DOHH2 (cell line): ENCODE measurements at regions not wholly inside any gene's neighbourhood (a gene's known extent, or its start where the extent isn't known, plus 50 kb on each side); places are given as distances from the start of the nearest gene placed in this dataset.

ENCODE experiments used
- H3F3A ChIP-seq: fragments of 200-600 bp; sonication (generic), shearing (Covaris generic); 2 replicates; pipeline ENCODE4 v1.6.0; 2016; ENCODE audit warnings: antibody characterized with exemption, mild to moderate bottlenecking; ENCODE audit not compliant: control insufficient read depth, insufficient read depth
- H3K27ac ChIP-seq: fragments of 200-600 bp; sonication (generic); 2 replicates; pipeline ENCODE4 v1.5.1; 2014; ENCODE audit warnings: low read depth, mild to moderate bottlenecking, low read length, moderate library complexity
- H3K27me3 ChIP-seq: fragments of 200-600 bp; sonication (generic); 2 replicates; pipeline ENCODE4 v1.6.1; 2014; ENCODE audit warnings: mild to moderate bottlenecking, low read length, mixed read lengths; ENCODE audit not compliant: control insufficient read depth
- H3K36me3 ChIP-seq: fragments of 200-600 bp; sonication (generic); 2 replicates; pipeline ENCODE4 v1.6.1; 2014; ENCODE audit warnings: mild to moderate bottlenecking, low read length, moderate library complexity, mixed read lengths; ENCODE audit not compliant: control insufficient read depth
- H3K4me1 ChIP-seq: fragments of 200-600 bp; sonication (generic); 2 replicates; pipeline ENCODE4 v1.6.1; 2014; ENCODE audit warnings: mild to moderate bottlenecking, low read length, mixed read lengths; ENCODE audit not compliant: control insufficient read depth
- H3K4me2 ChIP-seq: fragments of 200-600 bp; sonication (generic); 2 replicates; pipeline ENCODE4 v1.6.0; 2014; ENCODE audit warnings: mild to moderate bottlenecking, low read length, moderate library complexity
- H3K4me3 ChIP-seq: fragments of 200-600 bp; sonication (generic); 2 replicates; pipeline ENCODE4 v1.5.1; 2014; ENCODE audit warnings: mild to moderate bottlenecking, low read length, mixed read lengths
- H3K79me2 ChIP-seq: fragments of 200-600 bp; sonication (generic); 2 replicates; pipeline ENCODE4 v1.6.1; 2014; ENCODE audit warnings: mild to moderate bottlenecking, low read length, mixed read lengths; ENCODE audit not compliant: control insufficient read depth
- H3K9me2 ChIP-seq: fragments of 200-600 bp; sonication (generic); replicated peaks from 2 replicates; pipeline ENCODE4 v1.6.1; 2014; ENCODE audit warnings: mild to moderate bottlenecking, low read length, mixed read lengths; ENCODE audit not compliant: control insufficient read depth
- H3K9me3 ChIP-seq: fragments of 200-600 bp; sonication (generic); 2 replicates; pipeline ENCODE4 v1.6.1; 2014; ENCODE audit warnings: antibody characterized with exemption, low read length, mixed read lengths; ENCODE audit not compliant: control insufficient read depth, insufficient read depth
- H4K20me1 ChIP-seq: fragments of 200-600 bp; sonication (generic); 2 replicates; pipeline ENCODE4 v1.6.0; 2014; ENCODE audit warnings: low read depth, mild to moderate bottlenecking, antibody characterized with exemption, low read length, moderate library complexity; ENCODE audit not compliant: control insufficient read depth, insufficient read depth
- CTCF ChIP-seq: fragments of 200-600 bp; sonication (generic); IDR thresholded peaks from one replicate; pipeline ENCODE4 v1.5.1; 2014; ENCODE audit warnings: antibody characterized with exemption, mild to moderate bottlenecking, low read depth, low read length; ENCODE audit not compliant: poor library complexity, severe bottlenecking
- EZH2phosphoT487 ChIP-seq: fragments of 200-600 bp; sonication (generic); IDR thresholded peaks from 2 replicates; pipeline ENCODE4 v1.6.1; 2017; ENCODE audit warnings: borderline replicate concordance, mild to moderate bottlenecking, antibody characterized with exemption, low read length, moderate library complexity, mixed read lengths

DNA sequence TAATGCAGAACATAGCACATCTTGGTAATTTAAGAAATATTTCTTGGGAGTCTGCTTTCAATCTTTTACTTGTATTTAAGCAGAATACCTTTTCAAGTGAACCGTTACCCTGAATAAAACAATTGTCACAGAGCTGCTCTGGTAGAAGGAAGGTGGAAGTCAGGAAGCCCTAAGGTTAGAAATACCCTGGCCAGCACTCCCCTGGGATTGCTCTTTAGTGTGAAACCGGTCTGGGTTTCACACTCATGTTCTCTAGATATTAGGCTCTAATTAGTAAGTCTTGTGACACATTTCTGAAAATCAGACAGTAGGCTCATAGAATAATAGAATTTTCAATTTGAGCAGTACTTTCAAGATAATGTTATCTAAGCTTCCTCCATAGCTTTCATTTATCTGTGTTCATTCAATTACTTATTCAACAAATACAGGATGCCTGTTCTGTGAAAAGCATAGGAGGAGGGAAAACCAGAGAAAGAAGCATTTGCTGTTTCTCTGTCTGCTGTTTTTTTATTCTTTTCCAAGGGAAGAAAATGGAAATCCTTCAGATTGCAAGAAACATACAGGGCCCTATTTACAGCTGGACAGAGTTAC lies 825.5 kb downstream of the TLR4 start:
- Histone ChIP-seq H3K27ac (no peak overlapping the region), H4K20me1 (no peaks in the 10 kb centered on the region), H3K36me3 (no peaks in the 10 kb centered on the region), H3K79me2 (no peaks in the 10 kb centered on the region), H3K4me3 (no peak overlapping the region), H3K4me2 (no peak overlapping the region), H3F3A (no peaks in the 10 kb centered on the region), H3K9me3 (no peaks in the 10 kb centered on the region), H3K4me1 (no peaks in the 10 kb centered on the region), H3K27me3 (no peaks in the 10 kb centered on the region), H3K9me2 (no peaks in the 10 kb centered on the region)
- no peak for TF ChIP-seq EZH2phosphoT487
- no peak for TF ChIP-seq CTCF

DNA sequence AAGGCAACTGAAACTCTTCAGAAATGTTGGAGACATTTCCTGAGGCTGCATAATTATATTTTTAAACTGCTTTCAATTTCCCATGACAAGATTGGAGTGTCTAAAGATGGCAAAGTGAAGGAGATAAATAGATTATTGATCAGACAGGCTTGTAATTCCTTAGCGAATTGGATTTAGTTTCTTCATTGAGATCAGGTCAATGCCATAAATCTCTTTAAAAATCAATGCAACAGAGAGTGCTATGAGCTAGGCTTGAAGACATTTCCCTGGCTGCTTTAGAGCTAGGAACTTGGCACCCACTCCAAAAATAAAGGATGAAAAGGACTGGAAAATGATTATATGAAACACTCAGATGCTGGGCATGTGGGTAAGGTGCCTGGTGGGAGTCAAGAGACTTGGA lies 828.4 kb downstream of the TLR4 start:
- Histone ChIP-seq H3K79me2 (no peaks in the 10 kb centered on the region), H3K4me1 (no peaks in the 10 kb centered on the region), H3K9me3 (no peaks in the 10 kb centered on the region), H3K4me3 (no peak overlapping the region), H3F3A (no peaks in the 10 kb centered on the region), H3K27me3 (no peaks in the 10 kb centered on the region), H3K27ac (no peak overlapping the region), H3K4me2 (no peak overlapping the region), H3K36me3 (no peaks in the 10 kb centered on the region), H4K20me1 (no peaks in the 10 kb centered on the region), H3K9me2 (no peaks in the 10 kb centered on the region)
- TF ChIP-seq CTCF (no peak), EZH2phosphoT487 (no peak)

GRCh38 chr9:118533101-118533500 lies 828.9 kb downstream of the TLR4 start:
- H3K27me3 ChIP-seq: no peaks in the 10 kb centered on the region
- TF ChIP-seq EZH2phosphoT487 (no peak), CTCF (no peak)
- H3K9me3 ChIP-seq: no peaks in the 10 kb centered on the region
- no peaks in the 10 kb centered on the region for H3F3A ChIP-seq
- H3K36me3 ChIP-seq: no peaks in the 10 kb centered on the region
- no peaks in the 10 kb centered on the region for H3K4me1 ChIP-seq
- no peak overlapping the region for H3K4me2 ChIP-seq
- no peaks in the 10 kb centered on the region for H3K9me2 ChIP-seq
- no peaks in the 10 kb centered on the region for H4K20me1 ChIP-seq
- H3K79me2 ChIP-seq: no peaks in the 10 kb centered on the region
- no peak overlapping the region for H3K27ac ChIP-seq
- no peak overlapping the region for H3K4me3 ChIP-seq

DNA sequence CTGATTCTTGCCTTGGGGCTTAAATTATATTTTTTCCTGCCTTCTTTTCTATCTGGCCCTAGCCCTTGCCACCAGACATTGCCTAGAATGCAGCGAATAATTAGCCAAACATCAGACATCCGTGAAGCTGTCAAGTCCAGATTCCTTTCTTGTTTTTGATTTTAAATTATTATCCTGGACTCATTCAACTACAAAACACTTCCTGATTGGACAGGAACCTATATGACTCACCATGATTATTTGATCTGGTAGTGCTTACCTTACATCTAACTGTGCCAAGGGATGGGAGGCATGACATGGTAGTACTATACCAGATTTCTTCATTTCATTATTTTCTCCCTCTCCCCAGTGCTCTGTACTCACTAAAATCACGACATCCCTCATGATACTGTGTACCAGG lies 829.6 kb downstream of the TLR4 start:
- Histone ChIP-seq H3K27ac (no peak overlapping the region), H3F3A (no peaks in the 10 kb centered on the region), H3K4me3 (no peak overlapping the region), H3K4me1 (no peaks in the 10 kb centered on the region), H3K36me3 (no peaks in the 10 kb centered on the region), H3K79me2 (no peaks in the 10 kb centered on the region), H3K9me2 (no peaks in the 10 kb centered on the region), H4K20me1 (no peaks in the 10 kb centered on the region), H3K4me2 (no peak overlapping the region), H3K9me3 (no peaks in the 10 kb centered on the region), H3K27me3 (no peaks in the 10 kb centered on the region)
- TF ChIP-seq CTCF (no peak), EZH2phosphoT487 (no peak)
